GM19193 (cell line): ENCODE measurements at regions not wholly inside any gene's neighbourhood (a gene's known extent, or its start where the extent isn't known, plus 50 kb on each side); places are given as distances from the start of the nearest gene placed in this dataset.

Experiments used
- POLR2A ChIP-seq: IDR thresholded peaks from 4 replicates; pipeline ENCODE4 v1.6.1; 2011; ENCODE audit not compliant: insufficient read depth, insufficient read length; ENCODE audit errors: extremely low read depth

DNA sequence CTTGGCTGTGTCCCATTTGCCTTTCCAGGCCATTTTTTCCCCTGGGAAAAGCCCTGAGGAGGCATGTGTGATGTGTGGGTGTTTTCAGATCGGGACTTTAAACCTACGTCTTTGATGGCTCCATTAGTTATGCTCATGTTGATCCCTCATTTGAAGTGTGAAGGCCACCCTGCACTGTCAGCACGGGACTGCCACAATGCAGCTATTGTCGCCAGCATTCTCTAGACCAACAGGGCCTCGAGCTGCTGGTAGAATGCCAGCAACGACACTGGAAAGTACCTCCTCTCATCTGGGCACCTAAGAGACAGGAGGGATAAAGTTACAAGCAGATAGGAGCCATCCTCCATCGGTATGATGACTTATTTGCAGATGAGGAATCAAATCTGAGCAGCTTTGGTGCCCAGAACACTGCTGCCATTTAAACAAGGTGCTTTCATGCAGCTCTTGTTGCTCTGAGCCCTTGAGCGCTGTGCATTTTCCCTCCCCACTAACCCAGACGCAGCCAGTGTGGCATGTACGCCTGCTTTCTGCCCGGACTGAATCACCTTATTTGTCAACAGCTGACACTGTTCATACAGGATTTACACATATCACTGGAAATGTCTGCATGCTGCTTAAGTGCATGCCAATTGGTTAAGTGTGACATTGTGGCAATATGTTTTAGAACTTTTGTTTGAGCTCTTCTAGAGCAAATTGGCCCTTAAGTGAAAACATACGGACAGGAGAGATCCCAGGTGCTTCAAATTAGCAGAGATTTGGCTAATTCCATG, 175.0 kb upstream of the PITRM1 start:
- TF ChIP-seq POLR2A, result no peak

GRCh38 chr10:3346851-3347250, 174.3 kb upstream of the PITRM1 start:
- TF ChIP-seq POLR2A, result no peak

DNA sequence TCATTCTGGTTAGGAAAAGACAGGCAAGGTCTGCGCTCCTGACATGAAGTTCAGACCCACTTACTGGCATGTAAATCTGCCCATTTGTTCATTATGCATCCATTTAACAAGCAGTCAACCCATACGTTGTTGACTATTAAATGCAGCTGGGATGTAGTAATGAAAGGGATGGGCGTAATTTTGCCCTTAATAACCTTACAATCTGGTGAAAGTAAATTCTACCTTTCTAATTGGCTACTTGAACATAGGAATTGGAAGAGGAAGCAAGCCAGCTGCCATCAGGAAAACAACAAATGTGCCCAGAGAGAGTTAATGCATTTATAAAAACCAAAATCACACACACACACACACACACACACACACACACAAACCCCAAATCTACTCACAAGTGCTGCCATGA, 170.2 kb upstream of the PITRM1 start:
- no peak for TF ChIP-seq POLR2A

GRCh38 chr10:3340127-3340730, 167.6 kb upstream of the PITRM1 start:
- TF ChIP-seq POLR2A, result no peak

DNA sequence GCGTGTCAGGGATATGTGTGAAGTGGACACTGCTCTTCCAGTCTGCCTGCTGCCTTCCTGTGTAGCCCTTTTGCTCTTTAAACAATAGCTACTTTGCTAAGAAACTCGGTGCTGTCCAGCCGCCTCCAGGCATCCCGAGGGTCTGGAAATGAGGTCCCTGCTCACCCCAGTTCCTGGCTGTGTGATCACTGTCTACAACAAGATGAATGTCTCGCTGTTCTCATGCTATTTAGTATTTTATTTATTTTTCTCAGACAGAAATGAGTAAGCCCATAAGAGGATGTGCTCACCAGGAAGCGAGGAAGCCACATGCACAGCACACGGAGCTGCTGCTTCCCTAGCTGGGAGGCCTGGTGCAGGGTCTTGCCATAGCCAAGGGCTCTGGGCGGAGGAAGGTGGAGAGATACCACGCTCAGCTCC, 167.0 kb upstream of the PITRM1 start:
- no peak for TF ChIP-seq POLR2A

DNA sequence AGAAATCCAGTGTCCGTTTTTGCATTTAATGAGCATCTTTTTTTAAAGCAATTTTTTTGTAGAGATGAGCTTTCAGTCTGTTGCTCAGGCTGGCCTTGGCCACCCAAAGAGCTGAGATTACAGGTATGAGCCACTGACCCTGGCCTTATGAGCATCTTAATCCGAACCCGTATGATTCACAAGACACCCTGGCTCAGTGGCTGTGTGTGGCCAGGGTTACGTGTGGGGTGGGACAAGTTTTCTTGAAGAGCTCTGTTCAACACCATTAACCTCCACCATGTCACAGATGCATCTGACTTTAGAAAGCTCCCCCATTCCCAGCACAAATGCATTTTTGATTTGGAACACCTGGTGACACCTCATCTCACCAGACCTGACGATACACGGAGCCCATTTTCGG, 166.5 kb upstream of the PITRM1 start:
- TF ChIP-seq POLR2A, result no peak

DNA sequence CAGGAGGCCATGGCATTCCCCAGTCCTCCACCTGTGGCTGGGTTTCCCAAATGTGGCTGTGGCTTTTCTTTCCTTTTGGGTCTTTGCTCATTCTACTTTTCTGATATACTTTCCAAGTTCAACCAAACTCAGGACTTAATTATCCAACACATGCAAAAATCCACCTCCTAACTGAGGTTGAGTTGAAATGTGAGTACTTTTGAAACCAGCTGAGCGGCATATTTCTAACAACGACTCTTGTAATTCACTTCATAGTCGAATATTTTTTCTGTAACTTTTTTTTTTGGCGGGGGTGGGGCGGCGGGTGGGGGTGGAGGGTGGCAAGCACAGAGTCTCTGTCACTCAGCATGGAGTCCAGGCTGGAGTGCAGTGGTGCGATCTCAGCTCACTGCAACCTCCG, 165.2 kb upstream of the PITRM1 start:
- TF ChIP-seq POLR2A, result no peak

GRCh38 chr10:3336673-3337293, 164.2 kb upstream of the PITRM1 start:
- TF ChIP-seq POLR2A, result no peak

DNA sequence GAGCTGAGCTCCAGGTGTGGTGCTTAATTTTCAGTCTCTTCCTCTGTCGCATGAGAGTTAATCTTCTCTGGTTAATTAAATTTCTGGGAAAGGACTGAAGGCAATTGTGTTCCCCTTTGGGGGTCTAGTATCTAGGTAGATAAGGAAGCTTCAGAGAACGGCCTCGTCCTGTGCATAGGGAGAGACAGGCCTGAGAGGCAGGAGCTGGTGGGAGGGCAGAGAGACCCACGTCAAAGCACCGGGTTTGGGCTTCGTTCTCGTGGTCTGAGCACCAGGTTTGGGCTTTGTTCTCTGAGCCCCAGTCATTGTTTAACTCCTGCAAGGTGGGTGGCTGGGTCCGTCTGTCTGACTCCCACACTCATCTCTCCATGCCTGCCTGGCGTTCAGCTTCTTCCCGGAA, 160.8 kb upstream of the PITRM1 start:
- no peak for TF ChIP-seq POLR2A

GRCh38 chr10:3331690-3332230, 159.2 kb upstream of the PITRM1 start:
- no peak for TF ChIP-seq POLR2A

GRCh38 chr10:3331187-3331586, 158.6 kb upstream of the PITRM1 start:
- no peak for TF ChIP-seq POLR2A

DNA sequence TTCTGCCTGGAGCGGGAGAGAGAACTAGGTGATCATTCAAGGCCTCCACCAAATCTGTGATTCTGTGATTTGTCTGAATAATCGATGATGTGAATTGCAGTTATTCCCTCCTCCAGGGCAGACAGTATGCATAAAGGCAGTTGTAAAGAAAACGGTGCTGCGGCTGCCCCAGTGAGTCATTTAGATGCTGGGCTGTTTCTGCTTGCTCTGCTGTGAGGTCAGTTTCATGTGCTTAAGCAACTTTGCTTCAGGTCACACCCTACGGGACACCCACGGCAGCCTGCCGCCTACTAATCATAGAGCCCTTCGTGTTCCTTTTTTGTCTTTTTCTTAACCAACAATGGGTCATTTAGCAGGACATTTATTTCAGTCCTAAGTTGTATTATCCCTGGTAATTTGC, 158.1 kb upstream of the PITRM1 start:
- TF ChIP-seq POLR2A, result no peak

- no peak for TF ChIP-seq POLR2A
Observed at GRCh38 chr10:3325954-3326750, 153.6 kb upstream of the PITRM1 start.

DNA sequence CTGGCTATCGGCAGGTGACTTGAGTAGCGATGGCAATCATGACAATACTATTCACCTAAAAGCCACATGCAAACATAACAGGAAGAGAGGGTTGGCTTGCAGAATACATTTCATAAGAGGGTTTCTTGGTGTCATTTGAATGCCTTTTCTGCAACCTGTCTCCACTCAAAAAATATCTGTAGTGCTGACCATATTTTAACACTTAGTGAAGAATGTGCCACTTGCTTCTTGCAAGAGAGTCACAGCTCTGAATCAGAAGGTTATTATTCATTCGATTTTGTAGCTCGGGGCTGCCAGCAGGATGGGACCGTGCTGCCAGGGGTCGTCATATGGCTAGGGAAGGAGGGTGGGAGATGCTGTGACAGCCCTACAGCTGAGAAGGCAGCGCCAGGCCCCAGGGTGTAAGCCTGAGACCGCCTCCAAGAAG, 152.0 kb upstream of the PITRM1 start:
- no peak for TF ChIP-seq POLR2A

DNA sequence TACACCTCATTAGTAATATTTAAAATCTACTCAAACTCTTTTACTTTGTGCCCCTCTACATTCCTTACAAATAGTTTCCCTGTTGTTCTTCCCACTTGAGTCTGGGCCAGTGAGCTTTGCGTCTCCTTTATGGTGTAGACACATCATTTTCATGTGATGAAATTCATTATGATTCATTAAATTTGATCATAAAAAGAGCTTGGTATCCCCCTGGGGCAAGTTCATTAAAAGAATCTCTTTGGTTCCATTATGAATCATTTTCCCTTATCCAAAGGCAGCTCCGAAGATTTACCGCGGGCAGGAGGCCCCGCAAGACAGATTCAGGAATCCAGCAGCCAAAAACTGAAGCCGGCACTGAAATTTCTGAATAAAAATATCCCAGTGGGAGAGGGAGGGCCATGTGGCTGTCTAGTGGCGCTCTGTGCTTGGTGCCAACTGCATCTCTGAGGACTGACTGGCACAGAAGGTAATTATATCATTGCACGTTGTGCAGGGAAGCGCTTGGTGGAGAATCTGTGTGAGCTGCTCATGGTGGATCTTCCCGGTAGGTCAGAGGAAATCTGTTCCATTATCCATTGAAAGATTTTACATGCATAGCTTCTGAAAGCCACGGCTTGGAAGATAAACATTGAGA, 151.4 kb upstream of the PITRM1 start:
- TF ChIP-seq POLR2A, result no peak

DNA sequence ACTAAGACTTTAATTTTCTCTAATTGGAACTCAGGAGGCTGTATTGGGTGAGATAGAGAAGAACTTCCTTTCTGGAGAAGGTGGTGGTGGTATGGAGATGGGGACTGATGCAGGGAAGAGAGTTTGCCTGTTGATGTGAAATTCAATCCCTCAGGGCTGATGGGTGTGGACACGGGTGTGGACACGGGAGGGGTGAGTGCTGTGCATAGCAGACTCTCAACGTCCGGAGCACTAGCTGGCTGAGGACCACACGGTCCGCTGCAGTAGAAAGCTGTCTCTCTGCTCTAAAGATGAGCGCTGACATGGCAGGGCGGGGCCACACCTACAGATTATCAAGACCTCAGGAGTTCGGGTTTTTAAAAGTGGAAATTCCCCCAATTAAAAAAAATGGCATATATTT, 148.5 kb upstream of the PITRM1 start:
- TF ChIP-seq POLR2A, result no peak
